HS-5 (cell line): ENCODE measurements at regions not wholly inside any gene's neighbourhood (a gene's known extent, or its start where the extent isn't known, plus 50 kb on each side); places are given as distances from the start of the nearest gene placed in this dataset.

Source experiments
- DNase-seq: peaks from one replicate; pipeline ENCODE4 v3.0.0-alpha.2; 2012; ENCODE audit warnings: low read depth

DNA sequence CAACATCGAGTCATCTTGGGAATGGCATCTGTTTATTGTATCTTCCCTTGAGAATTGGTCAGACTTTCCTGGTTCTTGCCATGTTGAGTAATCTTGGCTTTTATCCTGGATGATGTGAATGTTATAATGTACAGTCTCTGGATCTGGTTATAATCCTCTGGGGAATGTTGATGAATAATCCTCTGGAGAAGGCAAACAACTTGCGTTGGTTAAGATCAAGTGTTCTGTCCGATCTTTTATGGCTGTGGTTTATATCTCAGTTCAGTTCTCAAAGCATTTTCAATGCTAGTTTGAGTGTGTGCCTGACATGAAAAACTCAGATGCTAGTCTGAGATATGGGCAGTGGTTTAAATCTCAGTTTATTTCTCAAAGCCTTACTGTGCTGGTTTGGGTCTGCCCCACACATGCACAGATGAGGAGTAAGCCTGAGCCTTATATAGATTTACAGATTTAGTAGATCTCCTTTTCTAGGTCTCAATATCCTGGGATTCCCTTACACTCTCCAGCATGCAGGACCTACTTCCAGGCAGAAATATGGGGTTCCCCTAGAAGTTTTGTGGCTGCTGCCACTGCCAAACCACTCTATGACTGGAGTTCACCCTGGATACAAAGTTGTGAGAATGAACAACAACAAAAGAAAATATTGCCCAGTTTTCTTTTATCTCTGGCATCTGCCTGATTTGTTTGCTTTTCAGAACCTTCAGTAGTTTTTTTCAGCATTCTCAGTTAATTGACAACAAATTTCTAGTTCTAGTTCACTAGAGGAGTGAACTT, 191.8 kb upstream of the MAN1A1 start:
- peak; percentile 99 for DNase-seq

DNA sequence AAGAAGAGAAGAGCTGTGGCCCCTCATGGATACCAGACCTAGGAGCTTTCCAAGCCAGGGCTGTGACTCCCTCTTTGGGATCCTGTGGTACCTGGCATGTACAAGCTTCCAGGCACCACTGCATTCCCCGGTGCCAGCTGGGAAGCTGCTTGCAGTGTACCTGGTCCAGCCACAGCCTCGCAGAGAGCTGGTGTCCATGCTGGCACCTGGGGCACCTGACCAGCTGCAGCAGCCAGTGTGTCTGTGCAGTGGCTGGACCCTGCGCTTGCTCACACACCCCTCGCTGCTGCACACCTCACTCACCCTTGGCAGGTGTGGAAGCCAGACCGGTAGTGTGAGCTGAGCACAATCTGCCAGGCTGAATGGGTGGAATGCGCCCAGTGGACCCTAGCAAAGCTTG, 190.9 kb upstream of the MAN1A1 start:
- DNase-seq = no peak

DNA sequence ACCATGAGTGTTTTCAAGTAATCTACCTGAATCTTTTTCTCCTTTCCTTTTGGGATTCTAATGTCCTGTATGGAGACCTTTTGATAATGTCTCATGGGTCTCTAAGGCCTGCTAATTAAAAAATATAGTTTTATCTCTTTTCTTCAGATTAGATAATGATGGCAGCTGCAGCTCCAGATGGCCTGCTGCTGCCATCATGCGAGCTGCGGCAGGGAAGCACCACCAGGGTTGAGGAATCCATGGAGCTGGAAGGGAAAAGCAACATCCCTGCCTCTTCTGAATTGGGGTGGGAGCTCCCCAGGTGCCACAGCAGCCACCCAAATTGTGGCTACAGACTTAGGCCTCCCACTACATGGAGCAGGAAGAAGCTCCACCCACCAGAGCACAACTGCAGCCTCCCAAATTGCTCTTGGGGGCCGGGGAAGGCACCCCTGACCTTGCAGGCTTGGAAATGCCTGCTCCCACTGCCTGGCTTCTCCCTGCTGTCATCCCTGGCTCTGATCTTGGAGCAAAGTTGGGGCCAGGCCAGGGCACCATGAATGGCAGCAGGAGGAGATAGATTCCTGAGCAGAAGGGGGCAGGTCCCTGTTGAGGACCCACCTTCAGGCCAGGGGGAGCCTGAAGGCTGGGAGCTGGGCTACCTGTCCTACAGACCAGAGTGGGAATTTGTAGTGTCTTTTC, 189.6 kb upstream of the MAN1A1 start:
- no peak for DNase-seq

DNA sequence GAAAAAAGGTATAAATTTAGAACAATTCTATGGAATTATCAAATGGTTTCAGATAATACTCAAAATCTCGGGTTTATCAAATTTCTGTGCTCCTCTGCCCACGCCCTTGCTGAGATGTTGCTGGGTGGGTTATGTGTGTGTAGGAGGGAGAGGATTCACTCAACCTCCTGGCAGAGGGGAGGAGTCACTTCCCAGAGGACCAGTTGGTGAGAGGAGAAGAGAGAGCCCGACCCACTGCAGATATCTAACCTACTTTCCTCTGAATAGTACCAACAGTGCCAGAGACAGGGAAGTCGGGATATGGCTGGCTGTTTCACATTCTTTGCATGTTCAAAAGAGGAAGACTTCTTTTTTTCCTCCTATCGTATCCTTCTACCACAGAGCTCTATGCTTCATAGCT, 187.1 kb upstream of the MAN1A1 start:
- no peak for DNase-seq

DNA sequence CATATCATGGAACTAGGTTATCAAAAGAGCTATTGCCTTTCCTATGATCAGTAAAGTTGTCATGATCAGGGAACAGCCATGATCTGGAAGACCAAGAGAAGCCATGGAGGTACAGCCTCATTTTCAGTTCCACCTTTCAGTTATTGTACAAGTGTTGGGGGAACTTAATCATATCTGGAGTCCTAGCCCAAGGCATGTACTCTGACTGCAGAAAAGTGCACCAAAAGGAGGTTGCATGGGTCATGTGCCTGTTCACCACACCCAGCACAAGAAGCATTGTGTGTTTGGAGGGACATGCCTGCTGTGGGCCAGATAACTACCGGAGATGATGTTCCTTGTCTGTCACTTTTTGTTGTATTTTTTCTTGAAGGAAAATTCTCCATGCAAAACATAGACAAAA, 185.8 kb upstream of the MAN1A1 start:
- no peak for DNase-seq

DNA sequence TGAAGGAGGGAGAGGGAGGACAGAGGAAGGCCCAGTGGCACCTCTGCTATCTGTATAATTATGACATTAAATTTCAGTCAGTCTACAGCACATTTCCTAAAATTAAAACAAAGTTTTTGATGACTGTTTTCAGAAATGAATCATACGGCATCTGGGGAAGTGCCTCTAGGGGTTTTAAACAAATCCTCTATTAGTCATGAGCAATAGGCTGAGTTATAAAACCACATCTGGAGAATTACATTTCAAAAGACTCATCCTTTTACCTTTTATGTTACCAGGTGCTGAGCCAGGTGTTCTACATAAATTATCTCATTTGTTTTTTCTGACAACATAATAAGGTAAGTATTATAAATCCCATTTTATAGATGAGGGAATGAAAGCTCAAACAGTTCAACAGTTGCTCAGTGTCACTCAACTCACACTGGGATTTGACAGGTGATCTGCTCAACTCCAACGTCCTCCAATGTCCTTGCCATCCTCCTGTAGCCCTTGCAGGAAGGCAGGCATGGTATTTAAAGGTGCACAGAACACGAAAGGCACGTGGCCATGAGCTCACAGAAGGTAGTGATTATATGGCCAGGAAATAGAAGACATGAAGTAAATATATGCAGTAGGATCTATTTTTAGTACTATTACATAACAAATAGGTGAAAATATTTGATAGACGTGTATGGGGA, 184.2 kb upstream of the MAN1A1 start:
- peak; percentile 59 for DNase-seq

DNA sequence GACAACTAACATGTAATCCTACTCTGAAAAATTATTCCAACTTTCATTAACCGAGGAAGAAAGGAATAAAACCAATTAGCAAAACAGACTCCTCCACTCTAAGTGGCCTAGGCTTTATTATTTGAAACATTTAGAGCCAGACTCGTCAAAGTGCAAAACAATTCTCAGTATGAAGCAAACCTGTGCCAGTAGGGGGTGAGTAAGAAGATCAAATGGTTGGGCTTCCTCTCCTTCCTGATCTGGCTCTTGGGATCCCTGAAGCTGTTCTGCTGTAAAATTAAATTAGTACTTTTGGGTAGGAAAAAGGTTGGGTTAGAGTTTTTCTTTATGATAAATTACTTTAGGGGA, 177.6 kb upstream of the MAN1A1 start:
- no peak for DNase-seq

DNA sequence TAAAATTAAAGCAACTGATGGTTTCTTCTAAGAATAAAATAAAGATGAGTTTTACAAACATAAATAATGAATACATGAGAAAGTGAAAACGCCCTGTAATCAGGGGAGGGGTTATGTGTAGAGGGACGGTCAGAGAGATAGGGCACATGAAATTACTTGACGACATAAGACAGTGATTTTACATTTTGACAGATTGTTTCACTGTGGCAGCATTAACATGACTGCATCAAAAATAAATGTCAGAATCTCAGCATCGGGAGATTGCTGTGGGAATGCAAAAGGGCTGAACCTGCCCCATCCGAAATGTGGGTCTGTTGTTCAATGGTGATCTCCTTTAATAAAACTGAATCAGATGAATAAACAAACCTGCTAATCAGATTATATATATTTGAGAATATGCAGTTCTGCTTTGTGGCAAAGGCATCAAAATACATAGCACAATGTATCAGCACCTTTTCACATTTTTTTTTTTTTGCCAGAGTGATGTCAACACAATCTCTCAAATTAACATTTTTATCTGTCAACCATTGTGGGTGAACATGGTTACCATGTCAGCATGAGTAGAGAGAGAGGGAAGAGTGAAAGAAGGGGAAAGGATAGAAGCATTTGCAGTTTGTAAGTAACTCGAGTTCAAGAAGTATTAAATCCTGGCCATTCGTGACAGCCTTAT, 177.1 kb upstream of the MAN1A1 start:
- no peak for DNase-seq

DNA sequence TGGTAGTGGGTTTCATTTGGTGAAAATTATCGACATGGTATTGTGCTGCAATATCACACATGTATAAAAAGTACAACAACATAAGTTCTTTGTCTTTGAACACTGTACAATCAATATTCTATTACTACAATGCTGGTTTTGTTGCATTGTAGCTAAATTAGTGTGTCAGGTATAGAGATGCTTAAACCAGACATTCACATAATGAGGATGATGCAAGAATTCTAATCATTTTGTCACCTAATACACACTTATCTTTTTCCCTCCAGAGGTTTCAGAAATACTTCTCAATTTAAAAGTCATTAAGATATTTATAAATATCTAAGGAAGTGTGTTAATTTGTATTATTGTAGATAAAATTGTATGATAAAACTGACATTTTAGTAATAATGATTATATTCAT, 174.8 kb upstream of the MAN1A1 start:
- no peak for DNase-seq

DNA sequence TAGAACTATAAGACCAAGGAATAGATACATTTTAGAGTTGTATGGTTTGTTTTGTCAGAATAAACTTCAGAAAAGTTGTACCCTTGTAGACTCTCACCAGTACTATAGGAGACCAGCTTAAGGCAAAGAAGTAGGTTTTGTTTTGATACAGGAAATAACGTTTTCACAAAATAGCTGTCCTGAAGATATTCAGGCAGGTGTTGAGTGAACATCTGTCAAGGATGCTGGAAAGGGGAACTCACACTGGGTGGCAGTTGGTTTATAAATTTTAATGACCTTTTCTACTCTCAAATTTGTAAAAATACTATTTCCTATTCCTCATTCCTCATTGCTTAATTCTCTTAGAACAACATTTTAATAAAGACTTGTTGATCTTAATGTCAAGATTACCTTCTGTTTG, 174.0 kb upstream of the MAN1A1 start:
- no peak for DNase-seq

DNA sequence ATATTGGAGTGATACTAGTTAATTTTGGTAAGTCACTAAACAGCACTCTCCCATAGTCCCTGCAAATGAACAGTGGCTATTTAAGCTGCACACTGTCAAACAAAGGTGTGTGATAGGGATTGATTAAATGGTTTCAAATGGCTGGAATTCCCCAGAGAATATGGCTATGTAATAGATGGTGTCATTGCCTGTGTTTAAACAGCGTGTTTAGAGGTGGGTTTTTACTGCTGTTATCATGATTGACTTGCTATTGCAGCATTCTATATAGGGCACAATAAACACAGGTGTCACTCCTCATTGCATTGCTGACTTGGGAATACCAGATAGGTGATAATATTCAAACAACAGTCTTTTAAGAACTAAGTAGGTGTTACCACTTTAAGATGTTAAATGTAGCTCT, 171.7 kb upstream of the MAN1A1 start:
- no peak for DNase-seq

DNA sequence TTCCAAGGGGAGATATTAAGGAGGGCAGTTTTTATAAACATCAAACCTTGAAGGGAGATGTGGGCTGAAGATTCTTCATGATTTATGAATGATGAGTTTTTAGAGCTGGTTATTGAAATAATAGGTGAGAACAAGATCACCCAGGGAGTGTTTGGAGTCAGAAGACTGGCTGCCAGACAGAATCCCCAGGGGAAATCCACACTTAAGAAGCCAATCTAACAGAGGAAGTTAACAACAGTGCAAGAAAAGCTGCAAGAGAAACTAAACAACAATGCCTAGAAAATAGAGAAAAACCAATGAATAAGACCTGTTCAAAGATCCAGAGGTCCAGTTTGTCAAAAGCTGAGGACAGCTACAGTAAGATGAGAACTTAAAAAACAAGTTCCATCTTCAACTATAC, 167.9 kb upstream of the MAN1A1 start:
- DNase-seq = no peak

DNA sequence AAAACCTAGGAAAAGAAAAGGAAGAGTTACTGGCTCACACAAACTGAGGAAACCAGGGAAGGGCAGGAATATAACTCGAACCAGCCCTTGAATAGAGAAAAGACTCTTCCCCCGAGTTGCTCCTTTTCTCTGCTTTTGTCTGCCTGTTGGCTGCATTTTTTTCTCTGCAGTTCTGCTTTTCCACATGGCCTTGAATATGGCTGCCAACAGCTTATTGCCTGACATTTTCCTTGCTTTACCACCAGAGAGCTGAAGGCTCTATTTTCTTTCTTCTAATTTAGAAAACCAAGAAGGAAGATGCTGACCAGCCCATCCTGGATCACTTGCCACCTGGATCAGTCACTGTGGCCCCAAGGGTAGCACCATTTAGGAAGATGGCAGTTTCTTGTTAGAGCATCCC, 164.8 kb upstream of the MAN1A1 start:
- DNase-seq = no peak

DNA sequence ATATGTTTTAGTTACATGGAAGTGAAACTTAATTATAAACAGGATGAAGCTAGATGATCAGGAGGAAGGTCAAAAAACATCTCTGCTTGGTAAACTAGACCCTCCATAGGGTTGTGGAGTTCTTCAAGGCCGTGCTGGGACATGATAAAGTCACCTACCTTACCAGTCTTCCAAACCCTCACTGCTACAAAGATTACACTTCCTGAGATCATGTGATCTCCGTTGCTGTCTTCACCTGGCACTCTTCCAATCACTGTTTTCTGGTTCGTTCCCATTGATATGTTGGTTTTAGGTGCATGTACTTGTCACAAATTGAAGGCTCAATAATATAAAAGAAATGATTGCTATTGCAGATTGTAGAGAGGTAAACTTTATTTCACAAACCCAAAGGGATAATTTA, 161.5 kb upstream of the MAN1A1 start:
- DNase-seq = no peak

DNA sequence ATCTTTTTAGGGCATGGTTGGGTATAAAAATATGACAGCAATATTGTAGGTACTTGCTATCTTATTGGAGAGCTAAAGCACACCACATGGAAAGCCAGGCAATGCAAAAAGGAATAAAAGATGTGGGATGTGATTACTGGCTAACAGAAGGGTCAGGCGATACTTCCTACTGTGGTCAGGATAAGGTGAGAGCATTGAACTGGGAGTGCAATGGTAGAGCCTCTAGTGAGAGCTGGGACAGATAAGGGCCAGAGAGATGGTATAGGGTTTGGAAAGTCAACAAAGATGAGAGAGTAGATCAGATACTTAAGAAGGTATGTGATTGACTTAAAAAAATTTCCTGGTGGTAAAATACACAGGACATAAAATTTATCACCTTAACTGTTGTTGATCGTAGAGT, 160.7 kb upstream of the MAN1A1 start:
- no peak for DNase-seq

DNA sequence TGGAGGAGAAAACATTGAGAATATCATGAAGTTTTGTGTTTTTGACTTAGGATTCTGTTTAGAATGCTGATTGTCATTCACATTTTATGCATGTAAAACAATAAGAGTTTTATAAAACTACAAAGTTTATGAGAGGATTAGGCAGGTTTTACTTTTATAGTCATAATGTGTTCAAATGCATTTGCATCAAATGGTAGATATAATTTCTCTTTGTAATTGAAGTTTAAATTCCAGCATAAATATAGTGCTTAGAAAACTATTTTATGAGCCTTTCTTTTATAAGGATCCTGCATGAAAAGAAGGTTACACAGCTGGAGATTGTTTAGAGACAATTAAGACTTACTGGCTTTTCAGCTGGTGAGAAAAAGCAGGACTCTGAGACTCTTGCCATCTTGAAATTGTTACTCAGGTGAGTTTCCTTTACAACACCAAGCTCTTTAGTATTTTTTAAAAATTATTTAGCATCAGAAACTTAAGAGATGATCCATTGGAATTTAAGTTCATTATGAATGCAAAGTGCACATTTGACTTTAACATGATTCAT, 157.1 kb upstream of the MAN1A1 start:
- no peak for DNase-seq

DNA sequence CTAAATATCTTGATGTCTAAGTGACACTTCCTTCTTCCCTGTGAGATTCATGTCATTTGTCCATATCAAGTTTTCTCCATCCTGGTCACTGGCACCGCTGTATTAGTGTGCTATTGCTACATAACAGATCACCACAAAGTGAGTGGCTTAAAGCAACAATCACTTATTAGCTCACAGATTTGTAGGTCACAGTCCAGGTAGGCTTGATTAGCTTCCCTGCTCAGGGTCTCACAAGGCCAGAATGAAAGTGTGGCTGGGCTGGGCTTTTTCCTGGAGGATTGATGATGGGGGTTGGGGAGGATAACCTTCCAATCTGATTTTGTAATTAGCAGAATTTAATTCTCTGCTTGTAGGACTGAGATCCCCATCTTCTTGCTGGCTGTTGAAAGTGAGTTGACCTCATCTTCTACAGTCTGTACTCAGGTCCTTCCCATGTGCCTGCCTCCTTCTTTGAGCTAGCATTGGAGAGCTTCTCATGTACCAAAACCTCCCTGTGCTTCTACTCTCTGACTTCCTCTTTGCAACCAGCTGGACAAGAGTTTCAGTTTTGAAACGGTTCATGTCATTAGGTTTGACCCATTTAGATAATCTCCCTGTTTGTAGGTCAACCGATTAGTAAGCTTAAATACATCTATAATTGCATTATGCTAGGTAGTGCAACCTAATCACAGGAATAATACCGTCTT, 152.4 kb upstream of the MAN1A1 start:
- no peak for DNase-seq

DNA sequence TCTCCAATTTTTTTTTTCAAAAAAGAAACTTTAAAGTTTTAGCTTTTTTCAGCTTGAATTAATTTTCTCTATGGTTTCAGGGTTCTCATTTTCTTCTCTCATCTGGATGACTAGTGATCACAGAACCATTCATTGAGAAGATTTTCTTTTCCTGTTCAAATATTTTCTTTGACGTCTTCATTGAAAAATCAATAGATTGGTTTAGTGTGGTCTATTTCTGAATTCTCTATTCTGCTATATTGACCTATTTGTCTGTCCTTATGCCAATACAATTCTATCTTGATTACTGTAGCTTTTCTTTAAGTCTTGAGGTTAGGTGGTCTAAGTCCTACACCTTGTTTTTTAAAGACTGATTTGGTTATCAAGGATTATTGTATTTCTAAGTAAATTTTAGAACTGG, 150.2 kb upstream of the MAN1A1 start:
- DNase-seq = no peak

DNA sequence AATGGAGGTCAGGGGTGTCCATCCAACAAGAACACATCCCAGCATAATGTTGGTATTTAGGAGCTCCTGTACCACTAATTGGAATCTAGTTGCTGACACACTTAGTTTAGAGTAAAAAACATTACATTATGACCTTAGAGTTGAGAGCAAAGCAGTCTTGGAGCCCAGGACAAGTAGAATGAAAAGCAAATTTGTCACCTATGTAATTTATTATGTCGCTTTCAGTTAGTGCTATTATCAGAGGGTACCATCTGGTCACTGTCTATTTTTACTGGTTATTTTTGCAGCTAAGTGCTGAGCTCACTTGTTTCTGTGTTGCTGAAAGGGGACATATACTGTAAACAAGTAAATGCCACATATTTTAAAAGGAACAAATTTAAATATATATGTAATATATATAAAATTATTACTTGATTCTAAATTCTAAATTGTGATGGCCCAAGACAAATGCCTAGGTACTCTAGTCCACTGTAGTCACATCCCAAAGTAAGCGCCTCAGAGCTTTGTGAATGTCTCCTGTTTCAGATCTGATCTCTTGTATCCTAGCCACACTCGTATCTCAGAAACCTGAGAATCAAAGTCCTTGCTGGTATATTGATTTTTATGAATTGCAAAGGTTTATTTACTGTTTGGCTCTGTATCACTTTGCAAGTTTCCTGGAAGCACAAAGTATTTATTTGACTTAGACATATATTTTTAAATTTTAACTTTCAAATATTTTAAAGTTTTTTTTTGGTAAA, 148.6 kb upstream of the MAN1A1 start:
- no peak for DNase-seq

DNA sequence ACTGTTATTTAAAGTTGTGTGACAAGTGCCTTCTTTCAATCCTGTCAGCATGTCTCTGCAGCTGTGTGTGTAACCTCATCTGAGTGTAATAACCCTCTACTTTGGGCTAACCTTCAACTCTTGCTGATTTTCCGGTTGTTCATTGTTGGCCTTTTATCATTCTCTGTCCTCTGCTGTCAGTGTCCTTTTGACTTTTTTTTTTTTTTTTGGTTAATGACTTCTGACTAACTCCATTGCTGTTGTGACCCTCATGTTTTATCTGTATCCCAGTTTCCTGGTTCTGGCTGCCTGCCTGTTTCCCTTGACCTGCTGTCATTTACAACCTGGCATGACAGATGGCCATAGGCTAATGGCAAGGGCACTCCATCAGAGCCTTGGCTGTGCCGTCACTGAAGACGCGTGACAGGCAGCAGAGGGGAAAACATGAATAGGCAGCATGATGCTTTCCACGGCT, 145.7 kb upstream of the MAN1A1 start:
- no peak for DNase-seq

DNA sequence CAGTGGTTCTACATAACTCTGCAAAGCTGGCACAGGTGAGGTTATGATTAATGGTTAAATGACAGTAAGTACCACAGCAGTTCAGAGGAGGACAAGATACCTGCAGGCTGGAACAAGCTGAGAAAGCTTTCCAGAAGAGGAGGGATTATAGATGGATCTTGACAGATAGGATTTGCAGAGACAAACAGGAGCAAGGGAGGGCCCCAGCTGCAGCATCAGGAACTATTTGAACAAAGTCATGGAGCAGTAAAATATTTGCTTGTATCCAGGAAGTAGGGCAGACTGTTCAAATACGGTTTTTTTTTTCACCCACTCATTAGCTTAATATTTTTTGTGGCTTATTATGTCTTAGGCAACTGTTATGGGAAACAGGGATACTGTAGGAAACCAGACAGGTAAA, 144.4 kb upstream of the MAN1A1 start:
- no peak for DNase-seq
